GM21717 (cell line): ENCODE measurements at regions not wholly inside any gene's neighbourhood (a gene's known extent, or its start where the extent isn't known, plus 50 kb on each side); places are given as distances from the start of the nearest gene placed in this dataset.

ENCODE experiments used
- ATAC-seq: cut with Tn5 transposase; IDR thresholded peaks from one replicate; pipeline ENCODE4 v1.9.1; 2021; ENCODE audit warnings: mild to moderate bottlenecking, moderate library complexity; ENCODE audit not compliant: unreplicated experiment

- ATAC-seq = no peak
Measured at GRCh38 chr10:125344573-125345171, 184.3 kb upstream of the CTBP2 start.

- no peak for ATAC-seq
Measured at GRCh38 chr10:125343983-125344382, 183.6 kb upstream of the CTBP2 start.

DNA sequence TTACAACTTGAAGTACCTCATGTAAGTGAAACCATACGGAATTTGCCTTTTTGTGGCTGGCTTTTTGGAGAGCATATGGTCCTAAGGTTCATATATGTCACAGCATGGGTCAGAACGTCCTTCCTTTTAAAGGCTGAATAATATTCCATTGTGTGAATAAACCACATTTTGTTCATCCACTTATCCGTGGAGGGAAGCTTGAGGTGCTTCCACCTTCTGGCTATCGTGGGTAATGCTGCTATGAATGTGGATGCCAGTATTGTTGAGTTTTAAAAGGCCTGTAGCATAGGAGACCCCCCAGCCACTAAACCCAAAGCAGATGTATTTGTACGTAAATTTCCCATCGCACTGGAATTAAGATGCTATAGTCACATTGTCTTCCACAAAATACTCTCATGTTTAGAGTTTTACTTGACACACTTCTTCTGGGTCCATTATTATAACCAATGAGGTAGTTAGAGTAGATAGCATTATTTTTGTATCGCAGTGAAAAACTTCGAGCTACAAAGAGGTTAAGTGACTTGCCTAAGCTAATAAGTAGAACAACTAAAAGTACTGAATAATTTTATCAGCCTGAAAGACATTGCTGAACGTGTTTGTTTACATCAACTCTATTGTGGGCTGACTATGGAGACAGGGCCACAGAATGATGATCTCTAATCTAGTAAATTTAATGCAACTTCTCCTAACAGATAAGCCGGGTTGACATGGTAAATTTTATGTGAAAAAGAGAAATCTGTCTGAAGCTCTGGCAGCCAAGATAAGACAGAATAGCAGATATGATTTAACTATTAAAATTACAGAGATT is 183.0 kb upstream of the CTBP2 start:
- ATAC-seq = no peak

GRCh38 chr10:125341611-125342010 is 181.2 kb upstream of the CTBP2 start:
- ATAC-seq = no peak

GRCh38 chr10:125340903-125341302 is 180.5 kb upstream of the CTBP2 start:
- no peak for ATAC-seq

DNA sequence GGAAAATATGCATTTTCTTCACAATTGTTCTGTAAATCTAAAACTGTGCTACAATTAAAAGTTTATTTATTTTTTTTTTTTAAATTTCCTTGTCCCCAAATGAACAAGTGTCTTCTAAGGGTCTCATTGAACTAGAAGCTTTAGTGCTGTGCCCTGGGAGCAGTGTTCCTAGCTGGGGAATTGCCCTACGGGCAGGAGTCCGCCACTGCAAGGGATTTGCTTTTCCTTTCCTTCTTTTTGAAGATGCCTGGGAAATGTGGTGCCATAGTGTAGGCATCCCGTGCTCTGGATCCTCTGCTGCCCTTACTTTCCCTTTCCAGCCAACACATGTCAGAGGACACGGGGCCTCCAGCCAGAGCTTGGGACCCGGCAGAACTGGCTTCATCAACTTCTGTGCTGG is 177.1 kb upstream of the CTBP2 start:
- no peak for ATAC-seq

GRCh38 chr10:125334545-125334944 is 174.2 kb upstream of the CTBP2 start:
- no peak for ATAC-seq

GRCh38 chr10:125333769-125334168 is 173.4 kb upstream of the CTBP2 start:
- no peak for ATAC-seq

- no peak for ATAC-seq
Measured at GRCh38 chr10:125333209-125333591, 172.8 kb upstream of the CTBP2 start.

DNA sequence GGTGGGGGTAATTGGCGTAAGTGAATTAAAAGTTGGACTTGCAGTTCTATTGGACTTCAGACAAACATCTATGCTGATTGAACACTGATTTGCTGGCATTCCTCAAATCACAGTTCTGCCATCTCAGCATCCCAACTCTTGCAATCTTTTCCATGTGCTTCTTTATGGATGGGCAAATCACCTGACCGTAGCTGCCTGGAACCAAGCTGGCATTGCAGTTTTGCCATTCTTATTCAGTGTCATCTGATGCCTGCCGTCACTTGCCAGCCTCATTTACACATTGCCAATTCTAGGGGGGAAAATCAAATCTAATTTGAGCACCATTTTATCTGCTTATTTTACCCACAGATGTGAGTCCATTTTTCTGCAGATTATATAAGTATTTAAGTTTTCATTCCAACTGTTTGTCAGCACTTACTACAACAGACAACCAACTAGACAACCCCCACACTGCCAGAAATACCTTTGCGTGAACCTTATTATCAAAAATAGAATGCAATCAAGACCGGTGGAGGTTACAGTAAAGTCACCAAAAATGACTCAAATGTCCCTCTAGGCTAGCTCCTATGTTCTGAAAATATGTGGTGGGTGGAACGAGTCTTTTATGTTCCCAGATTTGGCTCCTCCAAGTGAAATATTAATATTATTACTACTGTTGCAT is 172.3 kb upstream of the CTBP2 start:
- ATAC-seq = no peak

DNA sequence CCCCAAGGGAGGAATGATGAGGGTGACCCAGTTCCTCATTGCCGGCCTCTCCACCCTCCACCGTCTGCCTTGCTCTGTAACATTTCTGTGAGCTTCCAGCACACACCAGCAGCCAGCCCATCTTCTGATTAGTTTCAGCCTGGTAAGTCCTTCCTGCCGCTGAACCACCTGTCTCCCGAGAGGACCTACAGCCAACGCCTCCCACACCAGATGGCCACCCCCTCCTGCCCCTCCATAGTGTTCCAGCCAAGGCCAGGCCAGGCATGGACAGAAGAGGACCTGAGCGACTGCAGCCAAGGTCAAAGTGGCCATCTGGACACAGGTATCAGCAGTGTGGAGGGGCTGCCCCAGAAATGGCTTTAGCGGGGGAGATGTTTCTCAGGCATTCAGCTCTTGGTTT is 170.7 kb upstream of the CTBP2 start:
- ATAC-seq = no peak

DNA sequence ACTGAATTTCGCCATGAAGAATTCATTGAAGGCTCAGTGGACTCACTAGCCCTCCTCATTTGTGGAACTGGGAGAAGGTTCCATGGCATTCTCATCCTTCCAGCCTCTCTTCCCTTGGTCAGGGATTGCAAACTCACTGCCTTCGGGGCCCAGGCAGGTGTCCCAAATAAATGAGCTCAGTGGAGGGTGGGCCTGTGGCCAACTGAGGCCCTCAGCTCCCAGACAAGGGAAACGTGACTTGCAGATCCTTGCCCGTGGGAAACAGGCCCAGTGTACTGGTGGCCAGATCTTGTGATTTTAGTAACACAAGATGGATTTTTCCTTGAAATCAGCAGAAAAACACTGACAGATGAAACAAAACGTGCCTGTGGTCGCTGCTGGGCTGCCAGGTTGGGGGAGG is 168.7 kb upstream of the CTBP2 start:
- no peak for ATAC-seq

DNA sequence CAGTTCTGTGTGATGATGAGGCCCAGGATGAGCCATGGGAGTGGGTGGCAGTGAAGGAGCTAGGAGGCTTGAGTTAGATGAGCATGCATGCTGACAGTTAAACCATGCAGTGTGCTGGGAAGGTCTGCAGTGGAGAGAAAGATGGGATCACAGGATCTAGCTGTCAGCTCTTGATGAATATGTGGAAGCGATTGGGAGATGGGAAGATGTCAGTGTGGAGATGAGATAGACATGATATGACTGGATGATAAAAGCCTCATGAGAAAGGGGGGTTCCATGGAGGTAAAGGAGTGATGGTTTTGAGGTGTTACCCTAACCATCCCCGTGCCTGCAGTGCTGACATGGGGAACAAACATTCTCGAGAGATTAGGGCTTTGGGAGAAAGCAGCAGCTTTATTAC is 165.0 kb upstream of the CTBP2 start:
- no peak for ATAC-seq

DNA sequence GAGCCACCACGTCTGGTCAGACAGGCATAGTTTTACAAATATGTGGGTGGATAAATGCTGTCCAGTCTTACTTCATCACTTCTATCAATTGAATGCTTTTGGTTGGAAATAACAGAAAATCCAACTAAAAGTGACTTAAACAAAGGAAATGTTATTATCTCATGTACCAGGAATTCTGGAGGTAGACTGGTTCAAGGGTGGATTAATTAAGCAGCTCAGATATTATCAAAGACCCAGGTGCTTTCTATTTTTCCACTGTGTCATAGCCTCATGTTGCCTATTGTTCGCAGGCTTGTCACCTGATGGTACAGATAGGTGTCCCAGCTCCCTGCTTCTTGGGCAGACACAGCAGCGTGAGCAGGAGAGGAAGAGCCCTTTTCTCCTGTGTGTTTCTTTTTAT is 156.1 kb upstream of the CTBP2 start:
- ATAC-seq = no peak

- ATAC-seq = no peak
Measured at GRCh38 chr10:125300937-125301336, 140.6 kb upstream of the CTBP2 start.

DNA sequence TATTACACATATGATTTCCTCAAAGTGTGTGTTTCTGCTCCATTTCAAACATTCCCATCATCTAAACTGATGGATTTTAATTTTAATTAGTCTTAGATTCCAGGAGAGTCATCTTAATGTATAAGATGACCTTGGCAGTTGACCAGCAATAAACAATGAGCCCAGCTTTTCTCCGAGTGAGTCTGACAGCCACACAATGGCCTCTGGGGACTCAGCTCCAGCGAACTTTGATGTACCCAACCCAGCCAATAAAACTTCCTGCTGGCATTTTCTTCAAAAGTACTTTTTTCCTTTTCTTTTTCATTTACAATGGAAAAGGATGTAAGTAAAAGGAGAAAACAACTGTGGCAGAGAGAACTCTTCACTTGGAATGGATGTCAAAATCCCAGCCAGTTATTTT is 139.1 kb upstream of the CTBP2 start:
- ATAC-seq = no peak

DNA sequence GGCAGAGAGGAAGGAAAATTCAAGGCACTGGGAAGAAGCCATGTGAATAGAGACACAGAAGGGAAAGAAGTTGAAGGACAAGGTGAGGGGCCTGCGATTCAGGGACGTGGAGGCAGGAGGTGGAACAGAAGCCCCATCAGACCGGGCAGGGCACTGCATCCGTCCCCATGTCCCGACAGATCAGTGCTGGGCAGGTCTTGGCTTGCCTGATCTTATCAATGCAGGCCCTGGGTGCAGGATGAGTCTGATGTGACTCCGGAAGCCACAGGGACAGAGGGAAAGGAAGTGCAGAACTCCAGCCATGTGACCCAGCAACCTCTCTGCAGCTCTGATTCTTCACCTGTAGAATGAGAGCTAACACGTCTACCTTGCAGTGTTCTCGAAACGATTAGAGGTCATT is 136.2 kb upstream of the CTBP2 start:
- no peak for ATAC-seq

DNA sequence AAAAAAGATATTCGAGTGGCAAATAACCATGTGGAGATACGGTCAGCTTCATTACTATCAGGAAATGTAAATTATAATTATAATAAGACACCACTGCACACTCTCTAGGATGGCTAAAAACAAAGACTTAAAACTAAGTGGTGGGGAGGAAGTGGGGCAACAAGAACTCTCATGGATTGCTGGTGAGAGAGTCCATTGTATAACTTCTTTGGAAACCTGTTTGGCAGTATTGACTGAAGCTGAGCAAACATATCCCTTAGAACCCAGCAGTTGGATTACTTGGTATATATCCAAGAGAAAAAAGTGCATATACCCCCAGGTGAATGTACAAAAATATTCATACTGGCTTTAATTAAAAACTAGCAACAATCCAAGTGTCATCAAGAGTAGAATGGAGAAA is 133.7 kb upstream of the CTBP2 start:
- no peak for ATAC-seq

- no peak for ATAC-seq
Measured at GRCh38 chr10:125291836-125292235, 131.5 kb upstream of the CTBP2 start.

DNA sequence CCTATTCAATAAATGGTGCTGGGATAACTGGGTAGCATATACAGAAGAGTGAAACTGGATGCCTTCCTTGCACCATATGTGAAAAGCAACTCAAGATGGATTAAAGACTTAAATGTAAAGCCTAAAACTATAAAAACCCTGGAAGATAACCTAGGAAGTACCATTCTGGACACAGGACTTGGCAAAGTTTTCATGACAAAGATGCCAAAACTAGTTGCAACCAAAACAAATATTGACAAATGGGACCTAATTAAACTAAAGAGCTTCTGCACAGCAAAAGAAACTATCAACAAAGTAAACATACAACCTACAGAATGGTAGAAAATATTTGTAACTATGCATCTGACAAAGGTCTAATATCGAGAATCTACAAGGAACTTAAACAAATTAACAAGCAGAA is 129.1 kb upstream of the CTBP2 start:
- ATAC-seq = no peak

DNA sequence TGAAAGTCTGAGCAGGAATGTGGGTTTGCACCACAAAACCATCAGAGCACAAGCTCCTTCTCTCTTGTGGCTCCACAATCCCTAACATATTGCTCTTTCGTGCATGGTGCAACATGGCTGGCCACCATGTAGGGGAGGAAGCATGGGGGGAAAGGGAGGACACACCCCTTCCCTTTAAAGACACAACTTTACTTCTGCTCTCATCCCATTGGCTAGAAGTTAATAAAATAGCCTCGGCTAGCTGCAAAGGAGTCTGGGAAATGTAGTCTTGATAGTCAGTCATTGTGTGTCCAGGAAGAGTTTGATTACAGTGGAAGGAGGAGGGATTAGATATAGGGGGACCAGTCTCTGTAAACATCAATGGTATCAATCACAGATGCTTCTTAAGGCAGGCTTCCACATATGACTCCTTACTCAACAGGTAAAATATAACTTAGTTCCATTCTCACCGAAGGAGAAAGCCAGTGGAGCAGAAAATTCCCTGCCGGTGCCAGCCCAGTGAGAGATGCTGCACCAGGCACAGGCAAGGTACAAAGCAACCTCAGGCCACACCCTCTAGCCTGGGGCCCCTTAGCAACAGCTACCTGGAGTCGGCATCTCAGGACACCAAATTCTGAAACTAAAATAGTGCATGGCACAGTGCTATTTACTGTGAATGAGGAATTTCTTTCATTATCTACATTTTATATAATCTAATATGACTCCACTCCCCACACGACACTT is 124.7 kb upstream of the CTBP2 start:
- no peak for ATAC-seq
